ENCODE measurements at regions not wholly inside any gene's neighbourhood (a gene's known extent, or its start where the extent isn't known, plus 50 kb on each side); places are given as distances from the start of the nearest gene placed in this dataset.

DNA sequence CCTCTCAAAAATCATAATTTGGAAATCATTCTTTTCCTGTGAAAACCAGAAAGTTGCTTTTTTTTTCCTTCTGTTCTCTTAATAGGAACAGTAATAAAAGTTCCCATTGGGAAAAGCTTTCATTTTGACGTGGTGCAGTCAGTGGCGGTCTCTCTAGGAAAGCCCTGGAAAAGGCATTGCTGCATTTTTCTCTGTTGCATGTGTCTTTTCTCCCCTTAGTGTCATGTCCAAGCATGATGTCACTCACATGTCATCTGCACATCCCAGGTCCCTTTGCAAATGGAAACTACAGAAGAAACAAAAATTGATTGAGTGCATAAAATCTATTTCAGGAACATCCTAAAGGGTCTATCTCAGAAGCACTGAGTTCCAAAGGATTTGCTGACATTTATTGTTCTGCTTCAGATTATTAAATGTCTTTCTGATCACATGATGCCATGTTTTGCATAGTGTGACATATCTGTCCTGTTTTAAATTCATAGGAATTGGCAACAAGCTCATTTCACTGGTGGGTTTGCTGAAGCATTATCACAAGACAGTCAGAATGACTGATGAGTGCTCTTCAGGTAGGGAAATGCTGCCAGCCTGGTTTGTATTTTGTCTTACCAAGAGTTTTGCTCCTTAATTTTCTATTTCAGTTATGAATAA is 208.7 kb downstream of the SOX4 start:
- no peak overlapping the region for H3K4me3 Mint-ChIP-seq (ENCODE audit: unreplicated experiment)
- H3K9me3 Mint-ChIP-seq (ENCODE audit: unreplicated experiment), result peaks cover 4% of the 10 kb centered on the region
- H3K4me2 ChIP-seq (ENCODE audit: low read length), result no peak overlapping the region
- H3K27me3 Mint-ChIP-seq (ENCODE audit: low read depth, unreplicated experiment), result no peaks in the 10 kb centered on the region
- no peak overlapping the region for H3K4me3 ChIP-seq (ENCODE audit: insufficient read depth, low read depth, low read length)
- H3K27me3 ChIP-seq (ENCODE audit: insufficient read depth, low read length), result no peaks in the 10 kb centered on the region
- H3K79me2 ChIP-seq (ENCODE audit: insufficient read depth, low read length), result no peaks in the 10 kb centered on the region
- H2AFZ ChIP-seq (ENCODE audit: low read depth, low read length), result no peak overlapping the region
- H3K27ac ChIP-seq (ENCODE audit: low read depth, low read length), result no peak overlapping the region
- H3K27ac Mint-ChIP-seq (ENCODE audit: unreplicated experiment), result peak overlapping the region; percentile 62
- peaks cover 10% of the 10 kb centered on the region for H3K36me3 Mint-ChIP-seq (ENCODE audit: low read depth, unreplicated experiment)
- H3K4me1 ChIP-seq (ENCODE audit: insufficient read depth, low read length), result peaks cover 25% of the 10 kb centered on the region
- no peaks in the 10 kb centered on the region for H4K20me1 ChIP-seq (ENCODE audit: insufficient read depth, low read length)
- FAIRE-seq, result no peak
- no peak for TF ChIP-seq EZH2 (IDR thresholded peaks at IDR 0.05; ENCODE audit: insufficient read depth, low read length)
- TF ChIP-seq, protein P1, sequence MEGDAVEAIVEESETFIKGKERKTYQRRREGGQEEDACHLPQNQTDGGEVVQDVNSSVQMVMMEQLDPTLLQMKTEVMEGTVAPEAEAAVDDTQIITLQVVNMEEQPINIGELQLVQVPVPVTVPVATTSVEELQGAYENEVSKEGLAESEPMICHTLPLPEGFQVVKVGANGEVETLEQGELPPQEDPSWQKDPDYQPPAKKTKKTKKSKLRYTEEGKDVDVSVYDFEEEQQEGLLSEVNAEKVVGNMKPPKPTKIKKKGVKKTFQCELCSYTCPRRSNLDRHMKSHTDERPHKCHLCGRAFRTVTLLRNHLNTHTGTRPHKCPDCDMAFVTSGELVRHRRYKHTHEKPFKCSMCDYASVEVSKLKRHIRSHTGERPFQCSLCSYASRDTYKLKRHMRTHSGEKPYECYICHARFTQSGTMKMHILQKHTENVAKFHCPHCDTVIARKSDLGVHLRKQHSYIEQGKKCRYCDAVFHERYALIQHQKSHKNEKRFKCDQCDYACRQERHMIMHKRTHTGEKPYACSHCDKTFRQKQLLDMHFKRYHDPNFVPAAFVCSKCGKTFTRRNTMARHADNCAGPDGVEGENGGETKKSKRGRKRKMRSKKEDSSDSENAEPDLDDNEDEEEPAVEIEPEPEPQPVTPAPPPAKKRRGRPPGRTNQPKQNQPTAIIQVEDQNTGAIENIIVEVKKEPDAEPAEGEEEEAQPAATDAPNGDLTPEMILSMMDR (IDR thresholded peaks at IDR 0.05; ENCODE audit: insufficient read depth, low read depth, low read length), result no peak
- DNase-seq (ENCODE audit: low read depth), result no peak
- no peaks in the 10 kb centered on the region for H3K36me3 ChIP-seq (ENCODE audit: insufficient read depth, low read length)
- H3K9me3 ChIP-seq (ENCODE audit: insufficient read depth, low read depth, low read length), result no peaks in the 10 kb centered on the region
- H3K4me1 Mint-ChIP-seq (ENCODE audit: low read depth, unreplicated experiment), result peaks cover 26% of the 10 kb centered on the region
- no peak overlapping the region for H3K9ac ChIP-seq (ENCODE audit: low read length)

DNA sequence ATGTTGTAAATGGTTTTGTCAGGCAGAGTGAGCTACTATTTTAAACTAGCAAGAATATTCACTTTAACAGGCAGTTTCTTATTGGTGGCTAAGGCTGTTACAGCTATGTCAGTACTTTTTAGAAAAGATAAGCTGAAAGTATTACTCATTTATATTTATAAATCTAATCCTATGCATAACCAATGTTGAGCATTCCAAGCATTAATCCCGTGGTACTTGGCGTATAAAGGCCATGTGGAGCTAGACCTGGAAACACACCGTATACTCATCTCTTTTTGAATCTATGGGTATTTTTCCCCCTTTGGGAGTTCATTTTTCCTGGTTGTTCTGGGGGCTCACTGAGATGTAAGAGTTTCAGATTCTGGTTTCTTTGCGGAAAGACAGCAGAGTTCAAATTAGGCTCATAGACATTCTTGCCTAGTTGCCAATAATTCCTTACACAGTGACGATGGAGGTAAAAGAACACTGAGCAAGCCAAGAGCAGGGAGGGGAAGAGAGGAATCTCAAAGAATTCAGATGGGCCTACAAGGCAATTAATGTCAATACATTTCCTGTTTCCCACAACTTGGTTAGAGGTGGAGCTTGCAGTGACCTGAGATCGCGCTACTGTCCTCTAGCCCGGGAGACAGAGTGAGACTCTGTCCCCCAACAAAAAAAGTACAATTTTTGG is 211.5 kb downstream of the SOX4 start:
- peak overlapping the region; percentile 57 for H3K27ac ChIP-seq (ENCODE audit: low read depth, low read length)
- H3K79me2 ChIP-seq (ENCODE audit: insufficient read depth, low read length), result no peaks in the 10 kb centered on the region
- Mint-ChIP-seq H3K4me1 (ENCODE audit: low read depth, unreplicated experiment) (peaks cover 44% of the 10 kb centered on the region), H3K9me3 (ENCODE audit: unreplicated experiment) (no peaks in the 10 kb centered on the region), H3K27ac (ENCODE audit: unreplicated experiment) (no peak overlapping the region), H3K27me3 (ENCODE audit: low read depth, unreplicated experiment) (no peaks in the 10 kb centered on the region), H3K4me3 (ENCODE audit: unreplicated experiment) (no peak overlapping the region), H3K36me3 (ENCODE audit: low read depth, unreplicated experiment) (no peaks in the 10 kb centered on the region)
- H3K36me3 ChIP-seq (ENCODE audit: insufficient read depth, low read length), result no peaks in the 10 kb centered on the region
- no peak overlapping the region for H3K4me3 ChIP-seq (ENCODE audit: insufficient read depth, low read depth, low read length)
- no peaks in the 10 kb centered on the region for H3K27me3 ChIP-seq (ENCODE audit: insufficient read depth, low read length)
- FAIRE-seq (no peak), DNase-seq (ENCODE audit: low read depth) (peak; percentile 83)
- H3K9me3 ChIP-seq (ENCODE audit: insufficient read depth, low read depth, low read length), result no peaks in the 10 kb centered on the region
- H3K4me1 ChIP-seq (ENCODE audit: insufficient read depth, low read length), result peaks cover 43% of the 10 kb centered on the region
- H3K9ac ChIP-seq (ENCODE audit: low read length), result no peak overlapping the region
- no peak for TF ChIP-seq EZH2 (IDR thresholded peaks at IDR 0.05; ENCODE audit: insufficient read depth, low read length)
- TF ChIP-seq, protein P1 (IDR thresholded peaks at IDR 0.05; ENCODE audit: insufficient read depth, low read depth, low read length), result no peak
- no peak overlapping the region for H3K4me2 ChIP-seq (ENCODE audit: low read length)
- no peak overlapping the region for H2AFZ ChIP-seq (ENCODE audit: low read depth, low read length)
- H4K20me1 ChIP-seq (ENCODE audit: insufficient read depth, low read length), result no peaks in the 10 kb centered on the region
